Prostate gland (tissue), 2 donors: ENCODE measurements at regions not wholly inside any gene's neighbourhood (a gene's known extent, or its start where the extent isn't known, plus 50 kb on each side); places are given as distances from the start of the nearest gene placed in this dataset.

Source experiments
- POLR2A ChIP-seq: fragments of 450-650 bp; IDR thresholded peaks from one replicate; pipeline ENCODE4 v1.6.1; 2016; ENCODE audit warnings: antibody characterized with exemption, mild to moderate bottlenecking
- POLR2AphosphoS5 ChIP-seq: sonication (generic); formaldehyde crosslinking; IDR thresholded peaks from one replicate; pipeline ENCODE4 v1.6.1; 2017; ENCODE audit warnings: antibody characterized with exemption
- TF ChIP-seq, protein P1 (sequence below), 4 experiments: fragments of 200-600 bp in 2 of 4; fragments of 450-650 bp in 2 of 4; sonication (generic) in 2 of 4; IDR thresholded peaks; 1 replicate in 3 of 4; 2 replicates in 1 of 4; pipeline ENCODE4 v1.5.1; 2016 to 2019; ENCODE audit warnings: antibody characterized with exemption in 4 of 4, mild to moderate bottlenecking in 2 of 4, moderate library complexity in 2 of 4

DNA sequence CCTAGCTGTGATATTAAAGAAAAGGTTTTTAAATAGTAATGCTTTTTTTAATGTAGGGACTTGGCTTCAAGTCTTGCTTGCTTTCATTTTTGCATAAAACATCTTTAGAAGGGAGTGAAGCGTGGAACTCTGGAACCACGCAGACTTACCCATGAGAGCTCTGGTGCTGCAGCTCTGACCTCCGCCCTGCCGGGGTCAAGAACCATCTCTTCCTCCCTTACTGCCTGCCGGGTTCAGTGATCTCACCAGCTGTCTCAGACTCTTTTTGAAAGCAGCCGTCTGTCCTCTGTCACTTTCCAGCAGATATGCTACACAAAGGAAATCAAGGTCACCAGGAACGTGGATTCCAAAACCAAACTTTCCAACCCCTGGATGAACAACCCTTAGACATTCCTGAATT is 353.8 kb downstream of the GPR37 start:
- TF ChIP-seq, protein P1, sequence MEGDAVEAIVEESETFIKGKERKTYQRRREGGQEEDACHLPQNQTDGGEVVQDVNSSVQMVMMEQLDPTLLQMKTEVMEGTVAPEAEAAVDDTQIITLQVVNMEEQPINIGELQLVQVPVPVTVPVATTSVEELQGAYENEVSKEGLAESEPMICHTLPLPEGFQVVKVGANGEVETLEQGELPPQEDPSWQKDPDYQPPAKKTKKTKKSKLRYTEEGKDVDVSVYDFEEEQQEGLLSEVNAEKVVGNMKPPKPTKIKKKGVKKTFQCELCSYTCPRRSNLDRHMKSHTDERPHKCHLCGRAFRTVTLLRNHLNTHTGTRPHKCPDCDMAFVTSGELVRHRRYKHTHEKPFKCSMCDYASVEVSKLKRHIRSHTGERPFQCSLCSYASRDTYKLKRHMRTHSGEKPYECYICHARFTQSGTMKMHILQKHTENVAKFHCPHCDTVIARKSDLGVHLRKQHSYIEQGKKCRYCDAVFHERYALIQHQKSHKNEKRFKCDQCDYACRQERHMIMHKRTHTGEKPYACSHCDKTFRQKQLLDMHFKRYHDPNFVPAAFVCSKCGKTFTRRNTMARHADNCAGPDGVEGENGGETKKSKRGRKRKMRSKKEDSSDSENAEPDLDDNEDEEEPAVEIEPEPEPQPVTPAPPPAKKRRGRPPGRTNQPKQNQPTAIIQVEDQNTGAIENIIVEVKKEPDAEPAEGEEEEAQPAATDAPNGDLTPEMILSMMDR (IDR thresholded peaks at IDR 0.05), result no peak
- TF ChIP-seq POLR2AphosphoS5, result no peak
- no peak for TF ChIP-seq POLR2A
